Colonic mucosa (tissue), 4 donors: ENCODE measurements at regions not wholly inside any gene's neighbourhood (a gene's known extent, or its start where the extent isn't known, plus 50 kb on each side); places are given as distances from the start of the nearest gene placed in this dataset.

Experiments used
- DNase-seq: peaks from one replicate; pipeline ENCODE4 v3.0.0-alpha.2; 2020
- H3K27ac ChIP-seq: fragments of 200-600 bp; one replicate; pipeline ENCODE4 v1.8.0; 2021
- H3K27me3 ChIP-seq: fragments of 200-600 bp; one replicate; pipeline ENCODE4 v1.8.0; 2021
- H3K36me3 ChIP-seq: fragments of 200-600 bp; one replicate; pipeline ENCODE4 v1.8.0; 2021
- H3K4me1 ChIP-seq: fragments of 200-600 bp; one replicate; pipeline ENCODE4 v1.8.0; 2021; ENCODE audit warnings: mild to moderate bottlenecking
- H3K4me3 ChIP-seq: fragments of 200-600 bp; one replicate; pipeline ENCODE4 v1.8.0; 2021
- H3K9ac ChIP-seq, 2 donors: one replicate each; pipeline ENCODE4 v1.7.0; 2013; ENCODE audit warnings: control low read depth in 2 of 2, low read depth in 2 of 2, low read length in 2 of 2
- H3K9me3 ChIP-seq: fragments of 200-600 bp; one replicate; pipeline ENCODE4 v1.8.0; 2021
- CTCF ChIP-seq: fragments of 200-600 bp; IDR thresholded peaks from one replicate; pipeline ENCODE4 v1.8.0; 2022; ENCODE audit warnings: antibody characterized with exemption, mild to moderate bottlenecking
- intact Hi-C: fragments of 100-400 bp; cut with DNase I; formaldehyde crosslinking; loops from one replicate; pipeline ENCODE4 v1.14.1; 2022
- donor health status: healthy.
- donor health status: DM: no; HTN: no; CAD: no.
- donor health status: DM: no; HTN: no; CAD: no.

- H3K4me1 ChIP-seq, result no peaks in the 10 kb centered on the region
- no peak overlapping the region for H3K4me3 ChIP-seq
- no peaks in the 10 kb centered on the region for H3K27me3 ChIP-seq
- DNase-seq, result no peak
- no peaks in the 10 kb centered on the region for H3K36me3 ChIP-seq
- intact Hi-C loops, result no loop called here
- no peak overlapping the region for H3K9ac ChIP-seq
- no peak for TF ChIP-seq CTCF
- H3K27ac ChIP-seq, result no peak overlapping the region
- H3K9me3 ChIP-seq, result no peaks in the 10 kb centered on the region
Observed at GRCh38 chr20:55582498-55582897, 422.8 kb downstream of the CBLN4 start.

GRCh38 chr20:55581519-55581918, 423.8 kb downstream of the CBLN4 start:
- Histone ChIP-seq H3K9me3 (no peaks in the 10 kb centered on the region), H3K4me1 (no peaks in the 10 kb centered on the region), H3K36me3 (no peaks in the 10 kb centered on the region), H3K27ac (no peak overlapping the region), H3K4me3 (no peak overlapping the region), H3K9ac (no peak overlapping the region), H3K27me3 (no peaks in the 10 kb centered on the region)
- no peak for TF ChIP-seq CTCF
- intact Hi-C loops, result no loop called here
- DNase-seq, result no peak

- Histone ChIP-seq H3K4me3 (no peak overlapping the region), H3K27me3 (no peaks in the 10 kb centered on the region), H3K36me3 (no peaks in the 10 kb centered on the region), H3K27ac (no peak overlapping the region), H3K4me1 (no peaks in the 10 kb centered on the region), H3K9ac (no peak overlapping the region), H3K9me3 (no peaks in the 10 kb centered on the region)
- TF ChIP-seq CTCF, result no peak
- intact Hi-C loops, result no loop called here
- DNase-seq, result no peak
Observed at GRCh38 chr20:55580475-55580874, 424.8 kb downstream of the CBLN4 start.

GRCh38 chr20:55579802-55580201, 425.5 kb downstream of the CBLN4 start:
- Histone ChIP-seq H3K4me1 (no peaks in the 10 kb centered on the region), H3K36me3 (no peaks in the 10 kb centered on the region), H3K27ac (no peak overlapping the region), H3K27me3 (no peaks in the 10 kb centered on the region), H3K4me3 (no peak overlapping the region), H3K9me3 (no peaks in the 10 kb centered on the region), H3K9ac (no peak overlapping the region)
- no peak for DNase-seq
- intact Hi-C loops, result no loop called here
- no peak for TF ChIP-seq CTCF

- Histone ChIP-seq H3K27me3 (no peaks in the 10 kb centered on the region), H3K27ac (no peak overlapping the region), H3K36me3 (no peaks in the 10 kb centered on the region), H3K9me3 (no peaks in the 10 kb centered on the region), H3K4me1 (no peaks in the 10 kb centered on the region), H3K4me3 (no peak overlapping the region), H3K9ac (no peak overlapping the region)
- TF ChIP-seq CTCF, result no peak
- DNase-seq, result no peak
- intact Hi-C loops, result no loop called here
Observed at GRCh38 chr20:55576981-55577380, 428.3 kb downstream of the CBLN4 start.

GRCh38 chr20:55569084-55569483, 436.2 kb downstream of the CBLN4 start:
- H3K4me3 ChIP-seq, result no peak overlapping the region
- no peaks in the 10 kb centered on the region for H3K9me3 ChIP-seq
- intact Hi-C loops, result no loop called here
- no peaks in the 10 kb centered on the region for H3K36me3 ChIP-seq
- H3K4me1 ChIP-seq, result no peaks in the 10 kb centered on the region
- TF ChIP-seq CTCF, result no peak
- no peak for DNase-seq
- H3K9ac ChIP-seq, result no peak overlapping the region
- no peak overlapping the region for H3K27ac ChIP-seq
- H3K27me3 ChIP-seq, result no peaks in the 10 kb centered on the region
